T-helper 1 cell treated with Interleukin-12 subunit alpha and Interleukin-12 subunit beta and Interleukin-4 antibody, amounts not matched to agents 30 ng/mL and 1 ng/mL, for 36 hours (primary cell): ENCODE measurements at regions not wholly inside any gene's neighbourhood (a gene's known extent, or its start where the extent isn't known, plus 50 kb on each side); places are given as distances from the start of the nearest gene placed in this dataset.

Experiments used
- intact Hi-C: fragments of 100-400 bp; cut with micrococcal nuclease; formaldehyde crosslinking; loops from one replicate; pipeline ENCODE4 v1.15.1; 2024

DNA sequence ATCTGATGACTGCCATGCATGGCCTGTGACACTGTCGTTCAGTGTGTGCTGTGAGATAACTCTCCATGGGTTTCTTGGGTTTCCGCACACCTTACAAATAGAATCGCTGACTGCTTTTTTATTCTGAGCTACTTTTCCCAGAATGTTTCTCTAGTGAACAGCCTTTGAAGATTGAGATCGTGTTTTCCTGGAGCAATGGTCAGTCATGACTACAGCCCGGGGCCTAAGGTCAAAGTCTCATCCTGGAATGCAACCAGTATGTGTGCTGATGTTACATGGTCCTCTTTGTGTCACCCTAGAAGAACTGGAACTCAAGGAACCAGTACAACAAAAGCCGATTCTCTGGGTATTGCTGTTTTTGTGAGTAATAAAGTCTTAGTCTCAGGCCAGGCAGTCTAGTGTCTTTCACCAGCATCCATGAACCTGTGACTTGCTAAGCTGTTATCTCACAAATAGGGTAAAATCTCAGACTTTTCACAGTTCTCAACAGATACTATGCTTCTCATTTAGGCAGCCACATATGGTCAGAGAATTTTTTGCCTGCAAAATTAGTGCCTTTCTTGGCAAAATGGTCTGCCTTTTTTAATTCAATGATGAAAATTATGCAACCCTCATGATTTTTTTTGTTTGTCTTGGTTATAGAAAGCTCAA, 124.9 kb upstream of the PIEZO2 start:
- intact Hi-C loops = no loop called here

DNA sequence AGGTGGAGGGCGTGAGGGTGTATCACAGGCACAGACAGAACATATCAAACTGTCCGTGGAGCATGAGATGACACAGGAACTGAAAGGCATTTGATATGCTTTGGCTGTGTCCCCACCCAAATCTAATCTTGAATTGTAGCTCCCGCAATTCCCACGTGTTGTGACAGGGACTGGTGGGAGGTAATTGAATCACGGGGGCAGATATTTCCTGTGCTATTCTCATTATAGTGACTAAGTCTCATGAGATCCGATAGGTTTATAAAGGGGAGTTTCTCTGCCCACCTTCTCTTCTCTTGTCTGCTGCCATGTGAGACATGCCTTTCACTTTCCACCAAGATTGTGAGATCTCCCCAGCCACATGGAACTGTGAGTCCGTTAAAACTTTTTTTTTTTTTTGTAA, 123.1 kb upstream of the PIEZO2 start:
- intact Hi-C loops = no loop called here

GRCh38 chr18:11271954-11272353, 122.6 kb upstream of the PIEZO2 start:
- intact Hi-C loops = no loop called here

GRCh38 chr18:11269257-11269656, 119.9 kb upstream of the PIEZO2 start:
- intact Hi-C loops = no loop called here

DNA sequence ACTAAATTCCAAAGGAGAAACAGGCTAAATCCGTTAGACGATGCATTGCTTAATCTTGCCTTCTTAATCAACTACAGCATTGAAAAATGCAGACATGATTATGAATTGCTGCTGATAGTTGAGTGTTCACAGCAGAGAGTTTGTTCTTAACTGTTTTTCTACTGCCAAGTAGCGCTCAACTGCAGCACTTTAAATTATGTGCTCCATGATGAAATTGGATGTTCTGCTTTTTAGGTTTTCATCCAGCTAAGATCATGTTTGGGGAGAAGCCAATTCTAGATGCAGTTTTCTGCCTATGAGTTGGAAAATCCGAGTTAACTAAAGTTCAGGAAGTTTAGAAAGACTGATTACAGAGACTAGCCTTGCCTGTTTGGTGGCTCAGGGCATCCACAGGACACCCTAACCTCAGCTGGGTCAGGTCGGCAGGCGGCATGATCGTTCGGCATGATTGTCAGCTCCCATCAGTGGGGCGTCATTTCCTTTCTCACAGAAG, 119.4 kb upstream of the PIEZO2 start:
- intact Hi-C loops = no loop called here

GRCh38 chr18:11268153-11268552, 118.8 kb upstream of the PIEZO2 start:
- intact Hi-C loops = no loop called here

GRCh38 chr18:11266781-11267480, 117.6 kb upstream of the PIEZO2 start:
- intact Hi-C loops = no loop called here

DNA sequence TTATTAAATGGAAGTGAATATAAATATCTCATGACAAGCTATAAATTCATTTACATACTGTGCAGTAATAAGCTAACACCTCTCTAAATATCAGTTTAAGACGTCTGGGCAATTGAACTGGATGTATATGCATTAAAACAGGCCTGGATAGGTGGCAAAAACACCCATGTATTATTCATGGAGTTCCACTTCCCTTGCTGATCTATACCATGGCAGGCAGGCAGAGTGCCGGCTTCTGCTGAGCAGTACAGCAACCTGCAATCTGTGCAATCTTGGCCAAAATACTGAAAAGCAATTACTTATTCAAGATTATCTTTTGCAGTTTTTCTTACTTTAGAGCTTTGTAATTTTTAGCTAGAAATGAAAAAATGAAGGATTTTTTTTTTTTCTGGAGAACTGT, 112.1 kb upstream of the PIEZO2 start:
- intact Hi-C loops = no loop called here

- intact Hi-C loops = no loop called here
Observed at GRCh38 chr18:11260961-11261461, 111.6 kb upstream of the PIEZO2 start.

DNA sequence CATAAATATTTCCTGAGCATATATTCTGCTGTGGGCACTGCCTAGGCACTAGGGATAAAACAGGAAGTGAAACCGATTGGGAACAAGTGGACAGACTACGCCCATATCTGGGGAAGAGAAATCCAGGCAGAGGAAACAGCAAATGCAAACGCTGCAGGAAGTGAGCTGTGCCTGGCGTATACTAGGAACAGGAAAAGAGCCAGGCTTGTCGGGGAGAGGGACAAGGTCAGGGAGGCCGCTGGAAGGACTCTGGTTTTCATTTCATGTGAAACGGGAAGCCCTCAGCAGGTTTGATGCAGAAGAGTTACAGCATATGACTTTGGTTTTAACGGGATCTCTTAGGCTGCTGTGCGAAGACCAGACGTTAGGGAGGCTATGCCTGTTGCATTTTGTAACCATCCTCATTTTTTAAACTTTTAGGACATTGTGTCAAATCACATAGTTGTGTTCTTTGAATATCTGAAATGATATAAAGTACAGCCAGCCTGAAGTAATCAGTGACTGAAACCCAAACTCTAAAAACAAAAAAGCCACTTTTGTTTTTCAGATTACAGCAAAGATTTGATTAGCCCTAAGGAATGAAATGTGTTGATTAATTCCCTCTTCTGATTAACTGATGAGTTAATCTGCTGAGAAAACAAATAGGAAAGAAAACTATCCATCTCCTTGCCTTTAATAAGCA, 110.2 kb upstream of the PIEZO2 start:
- intact Hi-C loops = no loop called here

- intact Hi-C loops = no loop called here
Observed at GRCh38 chr18:11258039-11258610, 108.8 kb upstream of the PIEZO2 start.

DNA sequence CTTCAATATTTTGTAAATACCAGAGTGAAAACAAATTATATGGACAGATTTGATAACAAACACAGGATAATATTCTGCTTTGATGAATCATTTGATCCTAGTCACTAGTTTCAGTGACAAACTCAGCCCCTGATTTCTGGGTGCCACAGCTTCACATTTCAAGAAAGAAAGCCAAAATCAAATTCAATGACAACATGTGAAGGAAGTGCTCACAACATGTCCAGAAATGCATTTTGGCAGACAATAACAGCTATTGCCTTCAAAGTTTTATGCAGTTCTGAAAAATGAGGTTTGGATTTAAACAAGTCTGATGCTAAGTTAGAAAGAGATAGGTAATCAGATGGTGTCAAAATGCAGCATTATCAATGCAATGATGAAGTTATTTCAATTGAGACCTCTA, 106.9 kb upstream of the PIEZO2 start:
- intact Hi-C loops = no loop called here

- intact Hi-C loops = no loop called here
Observed at GRCh38 chr18:11251891-11252270, 102.5 kb upstream of the PIEZO2 start.

GRCh38 chr18:11251229-11251890, 102.0 kb upstream of the PIEZO2 start:
- intact Hi-C loops = no loop called here

GRCh38 chr18:11249391-11249790, 100.0 kb upstream of the PIEZO2 start:
- intact Hi-C loops = no loop called here

- intact Hi-C loops = no loop called here
Observed at GRCh38 chr18:11247381-11247970, 98.1 kb upstream of the PIEZO2 start.

DNA sequence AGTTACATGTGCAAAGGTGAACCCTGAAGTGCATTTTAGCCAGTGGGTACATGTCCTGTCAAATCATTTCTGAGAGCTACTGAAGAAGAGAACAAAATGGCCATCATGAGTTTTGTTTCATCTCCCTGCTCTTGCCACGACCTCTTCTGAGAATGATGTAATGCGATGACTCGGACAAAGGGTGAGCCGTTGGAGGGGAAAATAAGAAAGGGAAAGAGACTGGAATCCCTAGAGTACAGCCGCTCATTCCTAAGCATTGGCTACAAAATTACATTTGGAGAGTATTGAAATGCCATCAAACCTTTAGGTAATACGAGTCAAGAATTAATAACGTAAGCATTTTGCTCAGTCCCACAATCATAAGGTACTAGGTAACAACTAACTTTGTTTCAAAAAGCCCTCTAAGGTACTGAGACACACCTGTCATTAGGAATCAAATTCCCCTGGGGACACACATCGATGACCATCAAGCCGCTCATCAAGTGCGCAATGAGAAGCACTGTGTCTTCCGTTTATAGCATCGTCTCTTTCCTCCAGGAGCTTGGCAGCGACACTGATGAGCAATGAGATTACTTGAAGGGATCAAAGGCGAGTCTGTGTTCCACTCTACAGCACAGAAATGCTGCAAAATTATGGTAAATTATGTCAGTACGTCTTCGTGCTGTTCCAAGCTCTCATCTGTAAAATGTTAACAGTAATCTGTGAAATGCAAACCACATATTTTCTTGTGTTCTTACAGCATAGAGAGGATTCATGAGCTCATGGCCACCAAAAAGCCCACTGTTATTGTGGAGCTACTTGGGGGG, 97.3 kb upstream of the PIEZO2 start:
- intact Hi-C loops = no loop called here

GRCh38 chr18:11245879-11246278, 96.5 kb upstream of the PIEZO2 start:
- intact Hi-C loops = no loop called here

DNA sequence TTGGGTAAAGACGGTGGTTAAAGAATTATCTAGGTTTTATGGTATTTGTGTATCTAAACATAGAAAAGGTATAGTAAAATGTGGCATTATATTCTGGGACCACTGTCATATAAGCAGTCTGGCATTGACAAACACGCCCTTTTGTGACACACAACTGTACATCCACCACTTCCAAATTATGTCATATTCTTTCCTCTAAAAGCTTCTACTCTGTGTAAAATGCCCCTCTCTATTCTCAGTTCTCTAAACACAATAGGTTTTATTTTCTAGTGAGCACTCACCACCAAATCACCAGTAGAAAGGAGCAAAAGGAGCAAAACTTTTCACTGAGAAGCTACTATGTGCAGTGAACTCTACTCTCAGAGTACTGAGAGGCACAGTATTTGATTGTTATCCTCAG, 88.1 kb upstream of the PIEZO2 start:
- intact Hi-C loops = no loop called here

DNA sequence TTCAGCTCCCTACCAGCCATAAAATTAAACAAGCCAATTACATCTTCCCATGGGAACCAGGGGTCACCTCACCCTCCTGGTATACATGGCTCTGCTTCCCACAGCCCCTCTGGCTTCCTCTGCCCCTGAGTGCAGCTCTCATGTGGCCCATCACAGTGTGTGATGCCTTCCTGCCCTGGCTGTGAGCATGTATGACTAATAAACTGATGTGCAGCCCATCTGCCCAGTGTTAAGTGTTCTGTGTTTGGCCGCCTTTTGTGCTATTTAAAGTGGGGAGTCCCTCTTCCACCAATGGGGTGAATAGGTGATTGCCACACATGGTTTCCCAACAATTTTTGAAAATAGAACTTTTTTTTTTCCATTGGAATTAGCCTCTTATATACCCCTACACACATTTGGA, 87.7 kb upstream of the PIEZO2 start:
- intact Hi-C loops = no loop called here
